GM10248 (cell line): ENCODE measurements at regions not wholly inside any gene's neighbourhood (a gene's known extent, or its start where the extent isn't known, plus 50 kb on each side); places are given as distances from the start of the nearest gene placed in this dataset.

ENCODE experiments used
- CTCF ChIA-PET: fragments of 300-600 bp; sonication (Branson Sonifier 250); formaldehyde crosslinking; extraction: SDS; loops from one replicate; lab custom pipeline; 2021; ENCODE audit warnings: antibody characterized with exemption; lab: Yijun Ruan, JAX
- POLR2A ChIA-PET: fragments of 350-650 bp; sonication (Branson Sonifier 250); formaldehyde crosslinking; extraction: SDS; loops from one replicate; lab custom pipeline; 2020; ENCODE audit warnings: antibody characterized with exemption; lab: Yijun Ruan, JAX
- DNase-seq: peaks from one replicate; pipeline ENCODE4 v3.0.0; 2012; ENCODE audit errors: extremely low spot score
- TF ChIP-seq, protein P1 (sequence below): IDR thresholded peaks from 2 replicates; pipeline ENCODE4 v1.5.1; 2012; ENCODE audit warnings: mild to moderate bottlenecking, low read depth; ENCODE audit errors: extremely low read depth, missing control alignments, control extremely low read depth

DNA sequence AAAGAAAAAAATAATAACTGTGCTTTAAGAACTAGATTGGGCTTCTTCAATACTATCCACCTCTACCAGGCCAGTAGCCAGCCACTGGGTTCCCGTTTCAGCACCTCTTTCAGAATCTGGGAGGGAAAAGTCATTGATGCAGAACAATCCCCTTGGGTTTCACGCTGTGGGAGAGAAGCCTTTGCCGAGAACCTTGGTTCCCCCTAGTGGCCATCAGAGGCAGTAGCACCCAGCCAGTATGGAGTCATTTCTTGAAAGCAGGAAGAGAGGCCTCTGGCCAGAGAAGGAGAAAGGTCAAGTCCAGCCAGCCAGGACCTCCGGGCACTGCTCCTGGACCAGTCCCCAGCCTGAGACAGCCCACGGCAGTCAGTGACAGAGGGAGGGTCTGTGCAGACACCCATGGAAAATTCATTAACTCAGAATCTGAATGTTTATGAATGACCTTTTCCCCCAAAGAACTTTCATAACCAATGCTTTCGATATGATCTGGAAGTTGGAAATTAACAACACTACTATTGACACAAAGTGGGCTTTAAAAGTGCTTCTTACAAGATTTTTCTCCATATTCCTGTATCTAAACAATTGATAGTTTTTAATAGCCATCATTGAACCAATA lies 51.2 kb upstream of the CDH5 start:
- DNase-seq: peak; percentile 82
- CTCF ChIA-PET: interaction anchor here (0.8 to 21.7 kb wide), 8 partner anchors 13 to 281 kb away, joined by 3 to 150 read pairs (median 4); no protein-coding TSS in a partner anchor
- TF ChIP-seq, protein P1, sequence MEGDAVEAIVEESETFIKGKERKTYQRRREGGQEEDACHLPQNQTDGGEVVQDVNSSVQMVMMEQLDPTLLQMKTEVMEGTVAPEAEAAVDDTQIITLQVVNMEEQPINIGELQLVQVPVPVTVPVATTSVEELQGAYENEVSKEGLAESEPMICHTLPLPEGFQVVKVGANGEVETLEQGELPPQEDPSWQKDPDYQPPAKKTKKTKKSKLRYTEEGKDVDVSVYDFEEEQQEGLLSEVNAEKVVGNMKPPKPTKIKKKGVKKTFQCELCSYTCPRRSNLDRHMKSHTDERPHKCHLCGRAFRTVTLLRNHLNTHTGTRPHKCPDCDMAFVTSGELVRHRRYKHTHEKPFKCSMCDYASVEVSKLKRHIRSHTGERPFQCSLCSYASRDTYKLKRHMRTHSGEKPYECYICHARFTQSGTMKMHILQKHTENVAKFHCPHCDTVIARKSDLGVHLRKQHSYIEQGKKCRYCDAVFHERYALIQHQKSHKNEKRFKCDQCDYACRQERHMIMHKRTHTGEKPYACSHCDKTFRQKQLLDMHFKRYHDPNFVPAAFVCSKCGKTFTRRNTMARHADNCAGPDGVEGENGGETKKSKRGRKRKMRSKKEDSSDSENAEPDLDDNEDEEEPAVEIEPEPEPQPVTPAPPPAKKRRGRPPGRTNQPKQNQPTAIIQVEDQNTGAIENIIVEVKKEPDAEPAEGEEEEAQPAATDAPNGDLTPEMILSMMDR: peak; percentile 97
- POLR2A ChIA-PET: no interaction called here

DNA sequence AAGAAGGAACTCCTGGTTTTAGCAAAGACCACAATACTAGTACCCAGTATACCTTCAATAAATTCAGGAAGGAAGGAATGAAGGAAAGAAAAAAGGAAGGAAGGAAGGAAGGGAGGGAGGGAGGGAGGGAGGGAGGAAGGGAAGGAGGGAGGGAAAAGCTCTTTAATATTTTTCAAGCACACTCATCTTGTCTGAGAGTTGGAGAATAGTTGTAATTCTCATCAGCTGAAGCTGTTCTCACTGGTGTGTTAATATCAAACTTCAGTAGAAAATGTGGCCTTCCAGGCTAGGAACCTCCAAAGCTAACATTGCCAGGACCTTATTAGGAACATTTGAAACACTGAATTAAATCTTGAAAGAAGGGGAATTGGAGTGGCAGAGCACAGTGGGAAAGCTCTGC lies 55.2 kb upstream of the CDH5 start:
- ChIA-PET CTCF (no interaction called here), POLR2A (no interaction called here)
- DNase-seq: no peak
- TF ChIP-seq, protein P1: no peak

DNA sequence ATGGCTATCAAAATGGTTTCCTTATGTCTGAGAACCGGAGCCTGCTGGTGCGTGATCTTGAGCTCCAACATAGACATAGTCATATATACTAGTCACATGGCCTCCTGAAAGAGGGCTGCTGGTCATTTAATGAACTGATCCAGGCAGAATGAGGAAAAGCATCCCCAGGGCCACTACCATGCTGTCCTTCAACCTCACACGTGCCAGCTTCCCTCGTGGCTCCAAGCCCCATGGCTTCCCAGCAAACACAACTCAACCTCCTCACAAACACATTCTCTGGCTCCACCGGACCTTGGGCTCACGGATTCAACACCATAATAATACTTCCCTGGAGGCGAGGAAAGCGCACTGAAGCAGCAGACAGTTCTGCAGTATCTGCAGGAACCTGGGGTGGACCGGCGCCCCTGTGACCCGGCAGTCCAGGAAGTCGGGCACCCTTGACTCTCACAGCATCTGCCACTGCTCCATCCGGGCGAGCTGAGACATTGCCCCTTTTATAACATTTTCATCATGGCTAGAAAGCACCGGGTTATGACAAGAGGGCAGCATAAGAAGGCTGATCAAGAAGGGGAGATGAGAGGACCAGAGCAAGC lies 57.2 kb upstream of the CDH5 start:
- CTCF ChIA-PET: interaction anchor here (1.4 kb wide), 1 partner anchor 34 kb away, joined by 5 read pairs; no protein-coding TSS in a partner anchor
- POLR2A ChIA-PET: no interaction called here
- TF ChIP-seq, protein P1: no peak
- no peak for DNase-seq

DNA sequence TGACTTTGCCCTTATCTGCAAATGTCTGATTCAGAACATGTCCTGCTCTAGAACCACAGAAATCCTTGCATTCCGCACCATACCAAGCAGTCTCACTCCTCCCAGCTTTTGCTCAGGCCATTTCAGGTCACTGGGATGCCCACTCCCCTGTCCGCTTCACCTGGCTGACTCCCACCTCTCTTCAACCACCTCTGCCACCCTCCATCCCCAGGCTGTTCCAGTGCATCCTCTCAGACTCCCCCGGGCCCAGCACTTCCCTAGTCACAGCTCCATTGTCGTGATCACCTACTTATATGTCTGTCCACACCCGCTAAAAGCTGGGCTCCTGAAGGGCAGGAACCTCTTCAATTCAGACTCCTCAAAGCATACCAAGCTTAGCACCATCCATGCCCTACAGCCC lies 58.4 kb upstream of the CDH5 start:
- CTCF ChIA-PET: interaction anchor here (0.9 to 2.0 kb wide), 3 partner anchors 10 to 37 kb away, joined by 3 to 5 read pairs (median 4); no protein-coding TSS in a partner anchor
- TF ChIP-seq, protein P1: no peak
- POLR2A ChIA-PET: no interaction called here
- DNase-seq: no peak

DNA sequence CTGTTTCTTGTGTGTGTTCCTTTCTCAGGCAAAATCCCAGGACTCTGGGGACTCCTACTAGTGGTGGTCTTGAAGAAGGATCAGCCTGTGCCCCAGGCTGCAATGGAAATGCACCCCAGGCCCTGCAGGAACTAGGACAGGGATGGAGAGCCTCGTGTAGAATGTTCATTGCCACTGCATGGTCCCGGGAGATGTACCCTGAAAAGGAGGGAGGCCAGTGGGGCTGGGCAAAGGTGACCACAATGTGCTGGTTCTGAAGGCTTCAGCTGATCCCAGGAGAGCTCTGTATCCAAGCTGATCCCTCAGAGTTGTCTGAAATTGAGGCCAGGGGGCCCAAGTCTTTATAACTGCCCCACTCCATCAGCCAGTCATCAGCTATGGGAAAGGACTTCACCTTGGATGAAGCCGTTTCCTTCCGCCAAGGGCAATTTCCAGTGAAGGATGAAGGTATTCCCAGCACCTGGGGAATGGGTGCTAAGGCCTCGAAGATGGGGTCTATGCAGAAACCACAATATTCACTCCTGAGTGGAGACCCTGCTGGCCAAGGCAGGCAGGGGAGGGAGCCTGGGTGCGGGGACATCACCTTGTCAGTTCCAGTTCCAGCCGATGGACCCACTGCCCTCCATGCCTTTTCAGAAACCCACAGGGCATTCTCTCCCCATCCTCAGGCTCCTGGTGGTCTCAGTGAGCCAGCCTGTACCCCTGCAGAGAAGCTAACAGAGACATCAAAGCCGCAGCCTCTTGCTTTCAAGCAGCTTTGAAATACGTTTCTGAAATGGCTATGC lies 59.9 kb upstream of the CDH5 start:
- ChIA-PET CTCF (no interaction called here), POLR2A (no interaction called here)
- DNase-seq: no peak
- TF ChIP-seq, protein P1: no peak

DNA sequence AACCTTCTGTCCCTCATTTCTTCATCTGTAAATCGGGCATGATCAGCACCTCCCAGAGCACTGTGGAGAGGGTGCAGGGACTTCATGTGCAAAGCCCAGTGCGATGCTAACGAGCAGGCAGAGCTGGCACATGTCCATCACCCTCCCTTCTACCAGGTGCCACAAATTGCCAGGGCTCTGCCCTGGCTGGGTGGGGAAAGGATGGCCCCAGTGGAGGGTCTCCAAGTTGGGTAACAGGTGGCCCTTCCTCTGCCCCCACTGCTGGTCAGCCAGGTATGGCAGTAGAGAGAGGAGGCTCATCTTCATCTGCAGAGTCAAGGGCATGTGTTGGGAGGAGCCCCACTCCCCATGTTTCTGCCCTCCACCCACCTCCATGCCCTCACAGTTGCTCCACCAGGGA lies 61.5 kb upstream of the CDH5 start:
- TF ChIP-seq, protein P1: no peak
- DNase-seq: no peak
- ChIA-PET POLR2A (no interaction called here), CTCF (no interaction called here)
